ENCODE measurements at regions not wholly inside any gene's neighbourhood (a gene's known extent, or its start where the extent isn't known, plus 50 kb on each side); places are given as distances from the start of the nearest gene placed in this dataset.
"Not testable (repeated sequence)": the region's sequence is repeated elsewhere in the genome, so short reads cannot be mapped to it uniquely, and the experiment has no call there.

DNA sequence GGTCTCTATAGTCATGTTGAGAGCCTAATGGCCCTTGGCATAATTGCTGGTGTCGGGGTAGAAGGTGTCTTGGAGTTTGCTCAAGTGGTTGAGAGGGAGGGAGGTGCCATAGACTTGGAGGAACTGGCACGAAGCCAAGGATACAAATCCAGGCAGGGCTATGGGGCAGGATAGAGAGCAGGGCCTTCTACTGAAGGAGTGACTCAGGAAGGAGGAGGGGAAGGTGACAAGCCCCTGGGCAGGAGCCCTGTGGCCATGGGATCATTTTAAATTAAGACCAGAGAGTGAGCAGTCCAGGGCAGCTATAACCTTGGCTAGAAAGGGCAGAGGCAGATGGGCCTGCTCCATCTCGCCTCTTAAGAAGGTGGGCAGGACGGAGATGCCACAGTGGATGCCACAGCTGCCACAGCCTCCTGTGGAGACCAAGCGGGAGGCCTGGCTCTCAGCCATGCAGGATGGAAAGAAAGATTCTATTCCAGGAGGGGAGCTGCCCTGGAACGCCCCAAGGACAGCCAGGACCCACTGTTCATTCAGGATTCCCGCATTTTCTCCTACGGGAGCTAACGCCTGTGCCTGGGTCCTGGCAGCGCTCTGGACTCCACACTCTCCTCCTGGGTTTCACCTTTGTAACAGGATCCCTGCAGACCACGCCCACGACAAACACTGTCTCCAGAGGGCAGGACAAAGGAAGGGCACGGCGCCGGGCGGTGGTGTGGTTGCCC, 189.6 kb downstream of the KLRB1 start:
- H2BK15ac ChIP-seq (ENCODE audit: low read depth, low read length); ATAC-seq (ENCODE audit: low read depth); H3K9me3 ChIP-seq (ENCODE audit: control insufficient read depth, insufficient read depth, low read length); BruUV-seq (replicated peaks); CTCF ChIA-PET; H4K8ac ChIP-seq (ENCODE audit: low read depth in 2 of 2, low read length in 2 of 2); H3K4ac ChIP-seq (ENCODE audit: low read depth, low read length); H2BK5ac ChIP-seq (ENCODE audit: low read depth, low read length, poor library complexity, severe bottlenecking); H2AFZ ChIP-seq (replicated peaks; ENCODE audit: low read length, poor library complexity); H3K9ac ChIP-seq (ENCODE audit: low read depth, low read length); H3K36me3 ChIP-seq (ENCODE audit: control insufficient read depth, insufficient read depth, low read length); H3K27ac ChIP-seq (ENCODE audit: insufficient read depth, low read length); H3K9me1 ChIP-seq (ENCODE audit: insufficient read depth, low read length); DNase-seq; in situ Hi-C loops (cut with MboI; ENCODE audit: low sequenced_read_pairs); H3K14ac ChIP-seq (replicated peaks; ENCODE audit: low read depth, low read length); H3K27me3 ChIP-seq (ENCODE audit: control insufficient read depth, insufficient read depth, low read length); H3K4me1 ChIP-seq (ENCODE audit: control insufficient read depth, insufficient read depth, low read length); H2BK20ac ChIP-seq (ENCODE audit: low read depth, low read length); H2AK9ac ChIP-seq (replicated peaks; ENCODE audit: low read depth, low read length, poor library complexity); H3K79me1 ChIP-seq (ENCODE audit: low read depth in 1 of 2, low read length in 2 of 2); intact Hi-C loops (cut with micrococcal nuclease); H3K56ac ChIP-seq (ENCODE audit: extremely low read depth, insufficient read depth, low read length); H3K4me3 ChIP-seq (ENCODE audit: insufficient read depth, low read depth, low read length); POLR2A ChIA-PET (ENCODE audit: unreplicated experiment); H3K18ac ChIP-seq (ENCODE audit: low read depth, low read length); H4K91ac ChIP-seq (ENCODE audit: insufficient read depth, low read depth, low read length); H3K4me2 ChIP-seq (ENCODE audit: low read depth, low read length); H3K23ac ChIP-seq (ENCODE audit: low read depth, low read length); H2AK5ac ChIP-seq (ENCODE audit: low read depth, low read length); H2BK120ac ChIP-seq (ENCODE audit: low read depth, low read length); dilution Hi-C loops (cut with HindIII; ENCODE audit: low sequenced_read_pairs, unreplicated experiment); H4K5ac ChIP-seq (ENCODE audit: low read depth, low read length); H4K20me1 ChIP-seq (ENCODE audit: insufficient read depth, low read length): not testable (repeated sequence)
- no CpG with 5 or more reads among the region's 16 CpGs for WGBS, 2 experiments (ENCODE audit: extremely low coverage in 2 of 2, insufficient read length in 1 of 2)

DNA sequence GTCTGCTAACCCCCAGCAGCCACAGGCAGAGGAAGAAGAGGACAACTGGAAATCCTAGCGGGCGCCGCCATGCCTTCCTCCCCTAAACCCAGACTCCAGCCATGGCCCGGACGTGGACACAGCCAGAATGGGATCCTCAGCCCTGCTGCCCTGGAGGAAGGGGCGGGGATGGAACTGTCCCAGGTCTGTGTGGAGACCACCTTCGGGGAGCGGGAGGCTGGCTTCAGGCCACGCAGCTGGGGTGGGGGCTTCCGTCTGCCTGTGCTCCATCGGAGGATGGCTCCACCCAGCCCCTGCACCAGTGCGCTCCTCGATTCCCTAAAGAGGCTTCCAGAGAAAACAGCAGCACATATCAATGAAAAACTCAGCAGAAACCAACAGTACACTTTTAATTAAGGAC, 190.4 kb downstream of the KLRB1 start:
- H4K5ac ChIP-seq (ENCODE audit: low read depth, low read length); DNase-seq; dilution Hi-C loops (cut with HindIII; ENCODE audit: low sequenced_read_pairs, unreplicated experiment); H2BK15ac ChIP-seq (ENCODE audit: low read depth, low read length); H3K9ac ChIP-seq (ENCODE audit: low read depth, low read length); ATAC-seq (ENCODE audit: low read depth); H3K14ac ChIP-seq (replicated peaks; ENCODE audit: low read depth, low read length); H2AK9ac ChIP-seq (replicated peaks; ENCODE audit: low read depth, low read length, poor library complexity); H3K18ac ChIP-seq (ENCODE audit: low read depth, low read length); H2AFZ ChIP-seq (replicated peaks; ENCODE audit: low read length, poor library complexity); H3K27ac ChIP-seq (ENCODE audit: insufficient read depth, low read length); BruUV-seq (replicated peaks); H4K20me1 ChIP-seq (ENCODE audit: insufficient read depth, low read length); H2BK120ac ChIP-seq (ENCODE audit: low read depth, low read length); H3K4me2 ChIP-seq (ENCODE audit: low read depth, low read length); H3K9me1 ChIP-seq (ENCODE audit: insufficient read depth, low read length); CTCF ChIA-PET; in situ Hi-C loops (cut with MboI; ENCODE audit: low sequenced_read_pairs); H4K8ac ChIP-seq (ENCODE audit: low read depth in 2 of 2, low read length in 2 of 2); H2AK5ac ChIP-seq (ENCODE audit: low read depth, low read length); H3K4ac ChIP-seq (ENCODE audit: low read depth, low read length); H2BK5ac ChIP-seq (ENCODE audit: low read depth, low read length, poor library complexity, severe bottlenecking); H3K79me1 ChIP-seq (ENCODE audit: low read depth in 1 of 2, low read length in 2 of 2); POLR2A ChIA-PET (ENCODE audit: unreplicated experiment); H2BK20ac ChIP-seq (ENCODE audit: low read depth, low read length); H4K91ac ChIP-seq (ENCODE audit: insufficient read depth, low read depth, low read length); H3K4me3 ChIP-seq (ENCODE audit: insufficient read depth, low read depth, low read length); H3K23ac ChIP-seq (ENCODE audit: low read depth, low read length); H3K9me3 ChIP-seq (ENCODE audit: control insufficient read depth, insufficient read depth, low read length); H3K36me3 ChIP-seq (ENCODE audit: control insufficient read depth, insufficient read depth, low read length); H3K56ac ChIP-seq (ENCODE audit: extremely low read depth, insufficient read depth, low read length); H3K27me3 ChIP-seq (ENCODE audit: control insufficient read depth, insufficient read depth, low read length); intact Hi-C loops (cut with micrococcal nuclease); H3K4me1 ChIP-seq (ENCODE audit: control insufficient read depth, insufficient read depth, low read length): not testable (repeated sequence)
- WGBS, 2 experiments (ENCODE audit: extremely low coverage in 2 of 2, insufficient read length in 1 of 2) = no CpG with 5 or more reads among the region's 13 CpGs
